NCI-H748 (cell line): ENCODE measurements at regions not wholly inside any gene's neighbourhood (a gene's known extent, or its start where the extent isn't known, plus 50 kb on each side); places are given as distances from the start of the nearest gene placed in this dataset.

Source experiments
- DNase-seq: peaks from one replicate; lab custom pipeline; 2025; ENCODE audit not compliant: unreplicated experiment; lab: John Stamatoyannopoulos, UW

- no peak for DNase-seq
Measured at GRCh38 chr11:114802878-114803277, 124.6 kb downstream of the NXPE2 start.

GRCh38 chr11:114805431-114805830 lies 127.1 kb downstream of the NXPE2 start:
- peak; percentile 41 for DNase-seq

- DNase-seq: no peak
Measured at GRCh38 chr11:114811971-114812370, 133.6 kb downstream of the NXPE2 start.

- peak; percentile 1 for DNase-seq
Measured at GRCh38 chr11:114812733-114813132, 134.4 kb downstream of the NXPE2 start.

- DNase-seq: no peak
Measured at GRCh38 chr11:114813189-114813718, 134.9 kb downstream of the NXPE2 start.

GRCh38 chr11:114815176-114815575 lies 136.8 kb downstream of the NXPE2 start:
- DNase-seq: no peak

GRCh38 chr11:114815761-114816160 lies 137.4 kb downstream of the NXPE2 start:
- DNase-seq: no peak

GRCh38 chr11:114816791-114817190 lies 138.5 kb downstream of the NXPE2 start:
- DNase-seq: no peak

- no peak for DNase-seq
Measured at GRCh38 chr11:114818382-114818781, 140.1 kb downstream of the NXPE2 start.

- no peak for DNase-seq
Measured at GRCh38 chr11:114819028-114819427, 140.7 kb downstream of the NXPE2 start.

GRCh38 chr11:114820621-114821020 lies 142.3 kb downstream of the NXPE2 start:
- DNase-seq: no peak

- DNase-seq: peak; percentile 20
Measured at GRCh38 chr11:114821621-114822412, 143.5 kb downstream of the NXPE2 start.

GRCh38 chr11:114826910-114827442 lies 148.6 kb downstream of the NXPE2 start:
- no peak for DNase-seq

GRCh38 chr11:114827736-114828135 lies 149.4 kb downstream of the NXPE2 start:
- DNase-seq: no peak

- peak; percentile 95 for DNase-seq
Measured at GRCh38 chr11:114832532-114833125, 154.3 kb downstream of the NXPE2 start.

GRCh38 chr11:114836161-114836560 lies 157.8 kb downstream of the NXPE2 start:
- no peak for DNase-seq

GRCh38 chr11:114844896-114845295 lies 166.6 kb downstream of the NXPE2 start:
- no peak for DNase-seq

- DNase-seq: no peak
Measured at GRCh38 chr11:114845766-114846415, 167.6 kb downstream of the NXPE2 start.

GRCh38 chr11:114846416-114846791 lies 168.1 kb downstream of the NXPE2 start:
- no peak for DNase-seq

- no peak for DNase-seq
Measured at GRCh38 chr11:114847306-114847975, 169.1 kb downstream of the NXPE2 start.

GRCh38 chr11:114848027-114848426 lies 169.7 kb downstream of the NXPE2 start:
- DNase-seq: no peak
